SK-N-SH treated with all-trans-retinoic acid at 6 μM for 48 hours (cell line): ENCODE measurements at regions not wholly inside any gene's neighbourhood (a gene's known extent, or its start where the extent isn't known, plus 50 kb on each side); places are given as distances from the start of the nearest gene placed in this dataset.

Source experiments
- GLIS3 ChIP-seq: fragments of 250-450 bp; sonication (Bioruptor Pico); IDR thresholded peaks from 2 replicates; pipeline ENCODE4 v1.5.0; 2020; ENCODE audit warnings: mild to moderate bottlenecking, moderate library complexity
- OSR1 ChIP-seq: fragments of 250-450 bp; sonication (Bioruptor Pico); IDR thresholded peaks from 2 replicates; pipeline ENCODE4 v1.8.0; 2022; ENCODE audit warnings: moderate library complexity, mild to moderate bottlenecking, inconsistent platforms
- PATZ1 ChIP-seq: fragments of 250-450 bp; sonication (Bioruptor Pico); IDR thresholded peaks from 2 replicates; pipeline ENCODE4 v1.8.0; 2020; ENCODE audit warnings: mild to moderate bottlenecking, moderate library complexity, borderline replicate concordance

- TF ChIP-seq PATZ1 (CRISPR knock-in tag): no peak
- TF ChIP-seq OSR1 (CRISPR knock-in tag): no peak
- no peak for TF ChIP-seq GLIS3
Observed at GRCh38 chr6:19477563-19477962, 359.6 kb upstream of the ID4 start.
